ENCODE measurements at regions not wholly inside any gene's neighbourhood (a gene's known extent, or its start where the extent isn't known, plus 50 kb on each side); places are given as distances from the start of the nearest gene placed in this dataset.

DNA sequence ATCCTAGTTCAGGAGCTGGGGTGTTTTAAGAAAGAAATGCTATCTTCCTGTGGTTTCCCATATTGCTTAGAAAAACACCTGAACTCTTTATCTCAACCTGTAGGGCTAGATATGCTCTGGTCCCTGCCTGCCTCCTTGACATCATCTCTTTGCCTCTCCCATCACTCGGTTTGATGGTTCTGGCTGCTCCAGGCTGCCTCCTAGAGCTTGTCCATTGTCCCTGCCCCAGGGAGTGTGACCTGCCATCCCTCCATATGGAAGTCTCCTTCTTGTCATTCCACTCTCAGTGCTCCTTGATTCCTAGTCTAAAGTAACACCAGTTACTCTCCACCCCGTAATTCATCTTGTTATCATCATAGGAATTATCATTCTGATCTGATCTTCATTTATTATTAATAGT, 369.0 kb upstream of the EEF2KMT start:
- TF ChIP-seq, protein P1, sequence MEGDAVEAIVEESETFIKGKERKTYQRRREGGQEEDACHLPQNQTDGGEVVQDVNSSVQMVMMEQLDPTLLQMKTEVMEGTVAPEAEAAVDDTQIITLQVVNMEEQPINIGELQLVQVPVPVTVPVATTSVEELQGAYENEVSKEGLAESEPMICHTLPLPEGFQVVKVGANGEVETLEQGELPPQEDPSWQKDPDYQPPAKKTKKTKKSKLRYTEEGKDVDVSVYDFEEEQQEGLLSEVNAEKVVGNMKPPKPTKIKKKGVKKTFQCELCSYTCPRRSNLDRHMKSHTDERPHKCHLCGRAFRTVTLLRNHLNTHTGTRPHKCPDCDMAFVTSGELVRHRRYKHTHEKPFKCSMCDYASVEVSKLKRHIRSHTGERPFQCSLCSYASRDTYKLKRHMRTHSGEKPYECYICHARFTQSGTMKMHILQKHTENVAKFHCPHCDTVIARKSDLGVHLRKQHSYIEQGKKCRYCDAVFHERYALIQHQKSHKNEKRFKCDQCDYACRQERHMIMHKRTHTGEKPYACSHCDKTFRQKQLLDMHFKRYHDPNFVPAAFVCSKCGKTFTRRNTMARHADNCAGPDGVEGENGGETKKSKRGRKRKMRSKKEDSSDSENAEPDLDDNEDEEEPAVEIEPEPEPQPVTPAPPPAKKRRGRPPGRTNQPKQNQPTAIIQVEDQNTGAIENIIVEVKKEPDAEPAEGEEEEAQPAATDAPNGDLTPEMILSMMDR (IDR thresholded peaks at IDR 0.05) = no peak
- TF ChIP-seq EP300 (IDR thresholded peaks at IDR 0.05) = no peak
